Lower lobe of right lung (tissue), 2 donors: ENCODE measurements at regions not wholly inside any gene's neighbourhood (a gene's known extent, or its start where the extent isn't known, plus 50 kb on each side); places are given as distances from the start of the nearest gene placed in this dataset.

Source experiments
- ATAC-seq, 2 donors: fragments of 200-7000 bp; cut with Tn5 transposase; one replicate each; pipeline ENCODE4 v1.9.1; 2020 to 2022; ENCODE audit warnings: mild to moderate bottlenecking in 2 of 2, moderate library complexity in 2 of 2
- DNase-seq: peaks from one replicate; pipeline ENCODE4 v3.0.0-alpha.2; 2020
- H3K27ac ChIP-seq: fragments of 200-600 bp; one replicate; pipeline ENCODE4 v1.8.0; 2022
- H3K27me3 ChIP-seq: fragments of 200-600 bp; one replicate; pipeline ENCODE4 v1.8.0; 2022; ENCODE audit warnings: low read depth
- H3K36me3 ChIP-seq: fragments of 200-600 bp; one replicate; pipeline ENCODE4 v1.8.0; 2022; ENCODE audit warnings: mild to moderate bottlenecking
- H3K4me1 ChIP-seq: fragments of 200-600 bp; one replicate; pipeline ENCODE4 v1.8.0; 2022
- H3K4me3 ChIP-seq: fragments of 200-600 bp; one replicate; pipeline ENCODE4 v1.8.0; 2022; ENCODE audit warnings: mild to moderate bottlenecking
- H3K9me3 ChIP-seq: fragments of 200-600 bp; one replicate; pipeline ENCODE4 v1.8.0; 2022
- intact Hi-C: fragments of 100-400 bp; cut with DNase I; formaldehyde crosslinking; loops from one replicate; pipeline ENCODE4 v1.11.0; 2022
- TF ChIP-seq, protein P1 (sequence below): fragments of 200-600 bp; IDR thresholded peaks from one replicate; pipeline ENCODE4 v1.8.0; 2022; ENCODE audit warnings: antibody characterized with exemption, mild to moderate bottlenecking
- donor health status: DM: no; HTN: yes; CAD: no; lungs with severe emphysema.

- H3K4me1 ChIP-seq, result no peaks in the 10 kb centered on the region
- ATAC-seq, result no peak
- no peaks in the 10 kb centered on the region for H3K36me3 ChIP-seq
- H3K4me3 ChIP-seq, result no peak overlapping the region
- no peaks in the 10 kb centered on the region for H3K27me3 ChIP-seq
- no peaks in the 10 kb centered on the region for H3K9me3 ChIP-seq
- DNase-seq, result no peak
- TF ChIP-seq, protein P1, sequence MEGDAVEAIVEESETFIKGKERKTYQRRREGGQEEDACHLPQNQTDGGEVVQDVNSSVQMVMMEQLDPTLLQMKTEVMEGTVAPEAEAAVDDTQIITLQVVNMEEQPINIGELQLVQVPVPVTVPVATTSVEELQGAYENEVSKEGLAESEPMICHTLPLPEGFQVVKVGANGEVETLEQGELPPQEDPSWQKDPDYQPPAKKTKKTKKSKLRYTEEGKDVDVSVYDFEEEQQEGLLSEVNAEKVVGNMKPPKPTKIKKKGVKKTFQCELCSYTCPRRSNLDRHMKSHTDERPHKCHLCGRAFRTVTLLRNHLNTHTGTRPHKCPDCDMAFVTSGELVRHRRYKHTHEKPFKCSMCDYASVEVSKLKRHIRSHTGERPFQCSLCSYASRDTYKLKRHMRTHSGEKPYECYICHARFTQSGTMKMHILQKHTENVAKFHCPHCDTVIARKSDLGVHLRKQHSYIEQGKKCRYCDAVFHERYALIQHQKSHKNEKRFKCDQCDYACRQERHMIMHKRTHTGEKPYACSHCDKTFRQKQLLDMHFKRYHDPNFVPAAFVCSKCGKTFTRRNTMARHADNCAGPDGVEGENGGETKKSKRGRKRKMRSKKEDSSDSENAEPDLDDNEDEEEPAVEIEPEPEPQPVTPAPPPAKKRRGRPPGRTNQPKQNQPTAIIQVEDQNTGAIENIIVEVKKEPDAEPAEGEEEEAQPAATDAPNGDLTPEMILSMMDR, result no peak
- no peak overlapping the region for H3K27ac ChIP-seq
- intact Hi-C loops, result no loop called here
These were observed 323.2 kb downstream of the NR4A2 start for GRCh38 chr2:156009293-156009692.

- DNase-seq (peak; percentile 39), ATAC-seq (peak; percentile 32 to 55)
- H3K4me1 ChIP-seq, result no peaks in the 10 kb centered on the region
- no peaks in the 10 kb centered on the region for H3K9me3 ChIP-seq
- no peak overlapping the region for H3K4me3 ChIP-seq
- intact Hi-C loops, result no loop called here
- TF ChIP-seq, protein P1, result no peak
- no peak overlapping the region for H3K27ac ChIP-seq
- no peaks in the 10 kb centered on the region for H3K36me3 ChIP-seq
- H3K27me3 ChIP-seq, result no peaks in the 10 kb centered on the region
These were observed 325.6 kb downstream of the NR4A2 start for GRCh38 chr2:156006721-156007618.

DNA sequence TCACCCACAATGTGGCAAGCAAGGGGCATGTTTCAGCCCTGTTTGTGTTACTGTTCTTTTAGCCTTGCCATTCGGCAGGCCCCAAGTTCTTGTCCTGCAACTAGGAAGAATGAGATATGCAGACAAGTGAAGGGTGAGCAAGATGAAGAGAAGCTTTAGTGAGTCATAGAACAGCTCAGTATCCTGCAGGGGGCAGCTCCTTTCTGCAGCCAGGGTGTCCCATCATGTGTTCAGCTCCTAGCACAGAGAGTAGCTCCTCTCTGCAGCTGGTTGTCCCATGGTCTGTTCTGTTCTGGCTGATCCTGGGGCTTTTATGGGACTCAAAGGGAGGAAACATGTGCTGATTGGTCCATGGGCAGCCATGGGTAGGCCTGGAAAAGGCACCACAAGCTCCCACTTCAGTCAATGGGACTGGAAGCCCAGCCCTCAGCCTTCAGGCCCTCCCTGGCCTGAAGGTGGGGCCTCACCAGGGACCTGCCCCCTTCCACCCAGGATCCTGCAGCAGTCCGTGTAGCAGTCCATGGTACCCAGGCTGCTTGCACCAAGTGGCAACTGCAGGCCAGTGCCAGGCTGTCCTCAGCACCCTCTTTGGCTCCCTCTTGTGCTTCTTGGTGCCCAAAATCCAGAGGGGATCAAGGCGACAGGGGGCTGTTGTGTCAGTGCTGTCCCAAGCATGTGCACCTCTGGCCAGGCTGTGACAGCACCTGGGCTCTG, 326.4 kb downstream of the NR4A2 start:
- H3K4me3 ChIP-seq, result no peak overlapping the region
- no peak overlapping the region for H3K27ac ChIP-seq
- H3K9me3 ChIP-seq, result no peaks in the 10 kb centered on the region
- DNase-seq (no peak), ATAC-seq (peak; percentile 29 to 51)
- H3K27me3 ChIP-seq, result no peaks in the 10 kb centered on the region
- no peaks in the 10 kb centered on the region for H3K36me3 ChIP-seq
- no peaks in the 10 kb centered on the region for H3K4me1 ChIP-seq
- TF ChIP-seq, protein P1, result no peak
- intact Hi-C loops, result no loop called here

DNA sequence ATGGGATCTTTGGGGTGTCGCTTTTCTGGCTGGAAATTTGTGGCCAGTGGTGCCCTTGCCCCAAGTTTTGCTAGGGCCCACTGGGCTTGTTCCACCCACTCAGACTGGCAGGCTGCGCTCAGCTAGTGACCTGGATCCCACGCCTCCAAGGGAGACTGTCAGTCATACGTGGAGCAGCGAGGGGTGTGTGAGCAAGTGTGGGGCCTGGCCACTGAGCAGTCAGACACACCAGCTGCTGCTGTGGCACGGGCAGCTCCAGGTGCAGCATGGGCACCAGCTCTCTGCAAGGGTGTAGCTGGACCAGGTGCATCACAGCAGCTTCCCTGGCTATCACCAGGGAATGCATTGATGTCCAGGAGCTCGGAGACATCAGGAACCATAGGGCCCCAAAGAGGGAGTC, 327.0 kb downstream of the NR4A2 start:
- Histone ChIP-seq H3K27ac (no peak overlapping the region), H3K27me3 (no peaks in the 10 kb centered on the region), H3K9me3 (no peaks in the 10 kb centered on the region), H3K36me3 (no peaks in the 10 kb centered on the region), H3K4me1 (no peaks in the 10 kb centered on the region), H3K4me3 (no peak overlapping the region)
- TF ChIP-seq, protein P1, result no peak
- DNase-seq (peak; percentile 32), ATAC-seq (peak in 1 of 2 donors; percentile 30)
- intact Hi-C loops, result no loop called here

DNA sequence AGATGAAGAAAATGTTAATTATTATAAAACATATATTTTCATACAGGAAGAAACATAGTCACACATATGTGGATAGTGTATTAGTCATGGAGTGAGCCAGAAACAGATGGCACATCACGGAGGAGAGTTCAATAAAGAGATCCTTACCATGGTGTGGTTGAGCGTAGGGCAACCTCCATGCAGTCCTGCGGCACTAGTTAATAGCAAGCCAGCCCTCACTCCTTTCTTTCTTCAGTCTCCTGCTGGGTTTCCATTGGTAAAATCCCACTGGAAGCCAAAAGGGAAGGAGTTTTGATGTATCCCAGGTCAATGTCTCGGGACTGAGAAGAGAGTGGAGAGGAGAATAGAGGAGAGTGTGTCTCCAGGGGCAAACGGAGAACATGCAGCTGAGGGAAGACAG, 328.1 kb downstream of the NR4A2 start:
- TF ChIP-seq, protein P1, result no peak
- Histone ChIP-seq H3K27ac (no peak overlapping the region), H3K4me3 (no peak overlapping the region), H3K36me3 (no peaks in the 10 kb centered on the region), H3K27me3 (no peaks in the 10 kb centered on the region), H3K9me3 (no peaks in the 10 kb centered on the region), H3K4me1 (no peaks in the 10 kb centered on the region)
- ATAC-seq (no peak), DNase-seq (no peak)
- intact Hi-C loops, result no loop called here
